Ovary (tissue), 7 donors: ENCODE measurements at regions not wholly inside any gene's neighbourhood (a gene's known extent, or its start where the extent isn't known, plus 50 kb on each side); places are given as distances from the start of the nearest gene placed in this dataset.

Source experiments
- DNase-seq, 5 donors: peaks; one replicate each; pipeline ENCODE4 v3.0.0-alpha.2; 2019 to 2020
- H3K27ac ChIP-seq, 2 donors: fragments of 200-600 bp; one replicate each; pipeline versions ENCODE4 v1.5.1 to v1.8.0; 2019 to 2022
- H3K27me3 ChIP-seq: fragments of 200-600 bp; one replicate; pipeline ENCODE4 v1.8.0; 2022
- H3K36me3 ChIP-seq: fragments of 200-600 bp; sonication (generic); one replicate; pipeline ENCODE4 v1.5.1; 2019
- H3K4me1 ChIP-seq: one replicate; pipeline ENCODE4 v1.8.1; 2013; ENCODE audit warnings: mild to moderate bottlenecking, moderate library complexity; ENCODE audit not compliant: insufficient read depth
- H3K4me3 ChIP-seq: fragments of 200-600 bp; sonication (generic); one replicate; pipeline ENCODE4 v1.5.1; 2017
- H3K9me3 ChIP-seq, 2 donors: fragments of 200-600 bp in 1 of 2; sonication (generic) in 1 of 2; one replicate each; pipeline versions ENCODE4 v1.5.1 to v1.8.1; 2013 to 2019; ENCODE audit warnings: mild to moderate bottlenecking in 1 of 2, moderate library complexity in 1 of 2
- EP300 ChIP-seq: sonication (generic); formaldehyde crosslinking; IDR thresholded peaks from one replicate; pipeline ENCODE4 v1.6.1; 2017; ENCODE audit warnings: antibody characterized with exemption
- POLR2A ChIP-seq: fragments of 450-650 bp; IDR thresholded peaks from one replicate; pipeline ENCODE4 v1.6.1; 2017; ENCODE audit warnings: antibody characterized with exemption, mild to moderate bottlenecking, moderate library complexity
- WGBS, 3 donors: extraction: QIAGEN DNeasy Blood & Tissue Kit in 1 of 3; methylation state at CpG; one replicate each; pipeline versions ENCODE4 v1.1.5 to v1.1.7; 2013 to 2017; 5-methylcytosine and 5-hydroxymethylcytosine counted together
- intact Hi-C, 4 donors: fragments of 100-400 bp; cut with DNase I; formaldehyde crosslinking; loops; one replicate each; pipeline versions ENCODE4 v1.11.0 to v1.15.1; 2022 to 2023
- TF ChIP-seq, protein P1 (sequence below), 3 donors: fragments of 450-650 bp in 2 of 3; fragments of 200-600 bp in 1 of 3; IDR thresholded peaks; one replicate each; pipeline versions ENCODE4 v1.5.1 to v1.8.0; 2016 to 2022; ENCODE audit warnings: antibody characterized with exemption in 3 of 3, mild to moderate bottlenecking in 1 of 3
- donor health status: DM: no; HTN: no; CAD: no; lungs with moderate emphysema.
- donor health status: DM: no; HTN: no; CAD: no.
- donor health status: Bipolar disorder and iron deficiency.
- donor health status: DM: no; HTN: no; CAD: no.
- donor health status: DM: yes; HTN: yes; CAD: no.

GRCh38 chr5:23606927-23607326, 99.5 kb downstream of the PRDM9 start:
- Histone ChIP-seq H3K4me1 (no peaks in the 10 kb centered on the region), H3K36me3 (no peaks in the 10 kb centered on the region), H3K4me3 (no peak overlapping the region), H3K9me3 (no peaks in the 10 kb centered on the region), H3K27ac (no peak overlapping the region), H3K27me3 (no peaks in the 10 kb centered on the region)
- 51 to 62% (median 57%) methylated on average over 2 of the region's 2 CpGs for WGBS, 3 donors
- intact Hi-C loops, result no loop called here
- DNase-seq, result no peak
- TF ChIP-seq EP300 (no peak), POLR2A (no peak)
- TF ChIP-seq, protein P1, sequence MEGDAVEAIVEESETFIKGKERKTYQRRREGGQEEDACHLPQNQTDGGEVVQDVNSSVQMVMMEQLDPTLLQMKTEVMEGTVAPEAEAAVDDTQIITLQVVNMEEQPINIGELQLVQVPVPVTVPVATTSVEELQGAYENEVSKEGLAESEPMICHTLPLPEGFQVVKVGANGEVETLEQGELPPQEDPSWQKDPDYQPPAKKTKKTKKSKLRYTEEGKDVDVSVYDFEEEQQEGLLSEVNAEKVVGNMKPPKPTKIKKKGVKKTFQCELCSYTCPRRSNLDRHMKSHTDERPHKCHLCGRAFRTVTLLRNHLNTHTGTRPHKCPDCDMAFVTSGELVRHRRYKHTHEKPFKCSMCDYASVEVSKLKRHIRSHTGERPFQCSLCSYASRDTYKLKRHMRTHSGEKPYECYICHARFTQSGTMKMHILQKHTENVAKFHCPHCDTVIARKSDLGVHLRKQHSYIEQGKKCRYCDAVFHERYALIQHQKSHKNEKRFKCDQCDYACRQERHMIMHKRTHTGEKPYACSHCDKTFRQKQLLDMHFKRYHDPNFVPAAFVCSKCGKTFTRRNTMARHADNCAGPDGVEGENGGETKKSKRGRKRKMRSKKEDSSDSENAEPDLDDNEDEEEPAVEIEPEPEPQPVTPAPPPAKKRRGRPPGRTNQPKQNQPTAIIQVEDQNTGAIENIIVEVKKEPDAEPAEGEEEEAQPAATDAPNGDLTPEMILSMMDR (IDR thresholded peaks at IDR 0.05), result no peak

DNA sequence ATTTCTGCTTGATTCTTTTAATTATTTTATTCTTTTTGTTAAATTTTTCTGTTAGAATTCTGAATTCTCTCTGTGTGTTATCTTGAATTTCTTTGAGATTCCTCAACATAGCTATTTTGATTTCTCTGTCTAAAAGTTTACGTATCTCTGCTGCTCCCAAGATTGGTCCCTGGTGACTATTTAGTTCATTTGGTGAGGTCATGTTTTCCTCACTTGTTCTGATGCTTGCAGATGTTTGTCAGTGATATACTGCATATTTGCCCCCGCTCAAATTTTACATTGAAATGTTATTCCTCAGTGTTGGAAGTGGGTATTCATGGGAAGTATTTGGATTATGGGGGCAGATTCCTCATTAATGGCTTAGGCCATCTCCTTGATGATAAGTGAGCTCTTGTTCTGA, 105.3 kb downstream of the PRDM9 start:
- no peaks in the 10 kb centered on the region for H3K36me3 ChIP-seq
- 56 to 85% (median 72%) methylated on average over 2 of the region's 2 CpGs for WGBS, 3 donors
- no peaks in the 10 kb centered on the region for H3K27me3 ChIP-seq
- no peaks in the 10 kb centered on the region for H3K9me3 ChIP-seq
- intact Hi-C loops, result loop anchor here in 1 of 4 donors (2.0 kb wide), 1 partner anchor 32 kb away; no protein-coding TSS in a partner anchor
- no peak overlapping the region for H3K4me3 ChIP-seq
- no peaks in the 10 kb centered on the region for H3K4me1 ChIP-seq
- H3K27ac ChIP-seq, result no peak overlapping the region
- TF ChIP-seq, protein P1 (IDR thresholded peaks at IDR 0.05), result no peak
- TF ChIP-seq POLR2A (no peak), EP300 (no peak)
- no peak for DNase-seq

GRCh38 chr5:23613566-23613965, 106.2 kb downstream of the PRDM9 start:
- Histone ChIP-seq H3K27me3 (no peaks in the 10 kb centered on the region), H3K27ac (no peak overlapping the region), H3K9me3 (no peaks in the 10 kb centered on the region), H3K4me3 (no peak overlapping the region), H3K4me1 (no peaks in the 10 kb centered on the region), H3K36me3 (no peaks in the 10 kb centered on the region)
- 71 to 92% (median 82%) methylated on average over 1 of the region's 1 CpG for WGBS, 3 donors
- intact Hi-C loops, result loop anchor here in 1 of 4 donors (2.0 kb wide), 1 partner anchor 33 kb away; no protein-coding TSS in a partner anchor
- TF ChIP-seq EP300 (no peak), POLR2A (no peak)
- TF ChIP-seq, protein P1 (IDR thresholded peaks at IDR 0.05), result no peak
- DNase-seq, result no peak

DNA sequence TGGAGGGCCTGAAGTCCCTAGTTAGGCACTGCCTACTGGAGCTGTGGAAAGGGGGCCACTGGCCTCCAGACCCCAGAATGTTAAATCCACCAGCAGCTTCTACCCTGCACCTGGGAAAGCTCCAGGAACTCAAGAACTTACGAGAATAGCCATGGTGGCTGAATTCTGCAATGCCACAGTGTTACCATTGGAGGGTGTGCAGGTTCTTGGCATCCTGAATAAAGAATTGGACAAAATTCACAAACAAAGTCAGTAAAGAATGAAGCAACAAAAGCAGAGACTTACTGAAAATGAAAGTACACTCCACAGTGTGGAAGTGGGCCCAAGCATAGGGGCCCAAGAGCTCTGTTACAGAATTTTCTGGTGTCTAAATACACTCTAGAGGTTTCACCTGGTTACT, 107.0 kb downstream of the PRDM9 start:
- intact Hi-C loops, result no loop called here
- H3K9me3 ChIP-seq, result no peaks in the 10 kb centered on the region
- no peaks in the 10 kb centered on the region for H3K27me3 ChIP-seq
- H3K4me1 ChIP-seq, result no peaks in the 10 kb centered on the region
- H3K27ac ChIP-seq, result no peak overlapping the region
- no peaks in the 10 kb centered on the region for H3K36me3 ChIP-seq
- H3K4me3 ChIP-seq, result no peak overlapping the region
- TF ChIP-seq POLR2A (no peak), EP300 (no peak)
- TF ChIP-seq, protein P1 (IDR thresholded peaks at IDR 0.05), result no peak
- no peak for DNase-seq
- 83 to 94% (median 84%) methylated on average over 1 of the region's 1 CpG for WGBS, 3 donors

DNA sequence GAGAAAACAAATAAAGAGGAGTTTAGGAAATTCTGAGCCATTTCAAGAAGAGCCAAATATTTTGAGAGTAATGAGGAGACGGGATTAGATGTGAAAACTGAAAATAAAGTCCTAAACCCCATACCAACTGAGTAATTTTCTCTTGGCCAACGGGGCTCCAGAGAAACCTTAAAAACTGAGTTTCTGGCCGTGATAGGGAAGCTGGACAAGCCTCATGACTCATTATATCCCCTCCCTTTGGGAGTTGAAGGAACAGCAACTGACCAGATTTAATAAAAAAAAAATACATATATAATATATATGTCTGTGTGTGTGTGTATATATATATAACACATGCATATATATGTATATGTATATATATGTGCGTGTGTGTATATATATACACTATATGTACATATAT, 119.6 kb downstream of the PRDM9 start:
- no peak for DNase-seq
- intact Hi-C loops, result no loop called here
- Histone ChIP-seq H3K27ac (no peak overlapping the region), H3K27me3 (no peaks in the 10 kb centered on the region), H3K9me3 (no peaks in the 10 kb centered on the region), H3K4me1 (no peaks in the 10 kb centered on the region), H3K4me3 (no peak overlapping the region), H3K36me3 (no peaks in the 10 kb centered on the region)
- no peak for TF ChIP-seq POLR2A
- TF ChIP-seq, protein P1 (IDR thresholded peaks at IDR 0.05), result no peak
- no peak for TF ChIP-seq EP300
- 67 to 84% (median 77%) methylated on average over 4 of the region's 4 CpGs for WGBS, 3 donors
